Subcutaneous abdominal adipose tissue (tissue), 5 donors: ENCODE measurements at regions not wholly inside any gene's neighbourhood (a gene's known extent, or its start where the extent isn't known, plus 50 kb on each side); places are given as distances from the start of the nearest gene placed in this dataset.

Experiments
- H3K27ac ChIP-seq: one replicate; pipeline ENCODE4 v1.7.0; 2013; ENCODE audit warnings: low read depth, mild to moderate bottlenecking, inconsistent platforms, low read length, moderate library complexity
- H3K27me3 ChIP-seq, 5 donors: one replicate each; pipeline ENCODE4 v1.7.0; 2013; ENCODE audit warnings: low read length in 5 of 5, inconsistent platforms in 1 of 5; ENCODE audit not compliant: control insufficient read depth in 5 of 5, insufficient read depth in 4 of 5
- H3K36me3 ChIP-seq, 5 donors: one replicate each; pipeline ENCODE4 v1.7.0; 2013; ENCODE audit warnings: low read length in 5 of 5; ENCODE audit not compliant: control insufficient read depth in 5 of 5, insufficient read depth in 5 of 5
- H3K4me1 ChIP-seq, 5 donors: one replicate each; pipeline ENCODE4 v1.7.0; 2013; ENCODE audit warnings: low read length in 5 of 5, mild to moderate bottlenecking in 3 of 5, moderate library complexity in 1 of 5; ENCODE audit not compliant: control insufficient read depth in 5 of 5, insufficient read depth in 5 of 5
- H3K4me3 ChIP-seq, 5 donors: one replicate each; pipeline ENCODE4 v1.7.0; 2013; ENCODE audit warnings: low read length in 5 of 5, low read depth in 1 of 5
- H3K9ac ChIP-seq, 5 donors: one replicate each; pipeline ENCODE4 v1.7.0; 2013; ENCODE audit warnings: low read length in 5 of 5, mild to moderate bottlenecking in 4 of 5, moderate library complexity in 3 of 5
- H3K9me3 ChIP-seq, 5 donors: one replicate each; pipeline ENCODE4 v1.7.0; 2013; ENCODE audit warnings: low read length in 5 of 5; ENCODE audit not compliant: control insufficient read depth in 5 of 5
- donor health status: healthy.
- donor health status: healthy.
- donor health status: healthy.
- donor health status: healthy.
- donor health status: healthy.

GRCh38 chr2:238747557-238747956 lies 100.3 kb upstream of the TWIST2 start:
- no peaks in the 10 kb centered on the region for H3K36me3 ChIP-seq
- no peak overlapping the region for H3K4me3 ChIP-seq
- H3K9ac ChIP-seq: no peak overlapping the region
- H3K4me1 ChIP-seq: no peaks in the 10 kb centered on the region
- no peak overlapping the region for H3K27ac ChIP-seq
- H3K9me3 ChIP-seq: peaks cover 0 to 20% (median 8%) of the 10 kb centered on the region in 5 donors
- H3K27me3 ChIP-seq: peaks cover 0 to 13% (median 9%) of the 10 kb centered on the region in 5 donors

DNA sequence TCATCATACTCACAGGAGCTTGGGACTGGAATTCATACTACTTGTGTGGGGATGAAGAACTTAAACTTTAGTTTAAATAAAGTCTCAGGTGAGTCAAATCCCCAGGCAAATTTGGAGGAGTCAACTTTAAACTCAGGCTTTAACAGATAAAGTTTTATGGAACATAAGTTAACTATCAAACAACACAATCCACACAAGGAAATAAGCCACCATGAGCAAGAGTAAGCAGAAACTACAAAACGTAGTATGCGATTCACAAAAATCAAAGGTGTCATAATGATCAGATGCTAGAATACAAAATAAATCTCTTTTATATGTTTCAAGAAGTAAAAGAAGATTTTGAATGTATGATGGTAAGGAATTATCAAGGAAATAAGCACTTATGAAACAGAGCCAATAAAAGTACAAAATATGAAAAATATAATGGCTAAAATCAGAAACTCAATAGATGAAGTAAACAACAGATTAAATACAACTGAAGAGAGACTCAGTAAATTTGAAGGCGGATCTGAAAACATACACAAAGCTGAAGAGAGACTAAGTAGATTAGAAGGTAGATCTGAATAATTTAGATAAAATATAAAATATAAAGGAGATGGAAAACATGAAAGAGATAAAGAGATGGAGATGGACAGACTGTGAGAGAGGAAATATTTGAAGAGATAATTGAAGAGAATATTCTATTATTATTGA lies 97.5 kb upstream of the TWIST2 start:
- no peaks in the 10 kb centered on the region for H3K4me1 ChIP-seq
- H3K27me3 ChIP-seq: peaks cover 0 to 5% (median 4%) of the 10 kb centered on the region in 5 donors
- H3K9ac ChIP-seq: no peak overlapping the region
- no peaks in the 10 kb centered on the region for H3K36me3 ChIP-seq
- no peak overlapping the region for H3K27ac ChIP-seq
- H3K9me3 ChIP-seq: peaks cover 0 to 20% (median 8%) of the 10 kb centered on the region in 5 donors
- no peak overlapping the region for H3K4me3 ChIP-seq

DNA sequence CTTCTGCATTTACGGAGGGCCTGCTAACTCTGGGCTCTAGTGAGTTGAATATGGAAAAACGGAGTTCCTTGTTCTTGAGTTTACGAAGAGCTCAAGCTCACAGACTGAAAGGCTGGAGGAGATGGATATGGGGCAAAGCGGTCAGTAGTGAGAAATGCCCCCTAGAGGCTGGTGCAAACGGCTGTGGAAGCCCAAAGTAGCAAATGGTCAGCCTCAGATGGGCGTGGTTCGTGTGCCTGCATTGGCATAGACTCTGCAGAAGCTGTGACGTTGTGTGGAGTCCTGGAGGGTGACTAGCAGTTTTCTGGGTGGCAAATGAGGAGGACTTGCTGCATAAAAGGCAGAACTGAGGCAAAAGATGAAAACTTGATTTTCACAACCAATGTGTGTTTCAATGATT lies 93.6 kb upstream of the TWIST2 start:
- H3K9ac ChIP-seq: no peak overlapping the region
- H3K27ac ChIP-seq: no peak overlapping the region
- no peaks in the 10 kb centered on the region for H3K36me3 ChIP-seq
- H3K9me3 ChIP-seq: peaks cover 0 to 16% (median 8%) of the 10 kb centered on the region in 5 donors
- H3K4me1 ChIP-seq: no peaks in the 10 kb centered on the region
- H3K27me3 ChIP-seq: no peaks in the 10 kb centered on the region
- no peak overlapping the region for H3K4me3 ChIP-seq

- H3K36me3 ChIP-seq: no peaks in the 10 kb centered on the region
- H3K4me1 ChIP-seq: no peaks in the 10 kb centered on the region
- H3K27me3 ChIP-seq: peaks cover 0 to 9% (median 6%) of the 10 kb centered on the region in 5 donors
Measured at GRCh38 chr2:238761868-238762267, 86.0 kb upstream of the TWIST2 start.

DNA sequence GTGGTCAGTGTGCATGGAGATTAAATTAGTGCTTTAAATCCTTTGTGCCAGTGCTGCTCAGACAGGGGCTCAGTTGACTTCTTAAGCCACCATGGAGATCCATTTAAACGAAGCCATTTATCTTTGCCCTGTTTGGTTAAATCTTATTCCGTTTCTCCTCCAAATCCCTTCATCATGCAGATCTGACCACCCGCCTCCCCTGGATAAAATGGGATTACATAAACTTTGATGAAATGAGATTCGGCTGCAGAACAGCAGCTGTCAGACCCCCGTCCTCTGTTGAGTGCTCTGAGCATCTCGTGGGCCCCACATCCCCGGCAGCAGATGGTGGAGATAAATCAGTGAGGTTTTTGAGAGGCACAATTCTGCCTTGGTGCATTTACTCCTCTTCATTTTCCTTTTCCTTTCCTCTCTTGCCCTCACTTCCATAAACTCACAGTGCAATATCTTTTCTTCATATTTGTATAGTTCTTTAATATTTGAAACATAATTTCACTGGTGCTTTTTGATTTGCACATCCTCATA lies 84.4 kb upstream of the TWIST2 start:
- Histone ChIP-seq H3K4me3 (no peak overlapping the region), H3K36me3 (no peaks in the 10 kb centered on the region), H3K9me3 (no peaks in the 10 kb centered on the region), H3K9ac (no peak overlapping the region), H3K27me3 (peaks cover 4 to 11% (median 6%) of the 10 kb centered on the region in 5 donors), H3K4me1 (no peaks in the 10 kb centered on the region), H3K27ac (no peak overlapping the region)

More at GRCh38 chr2:238761868-238762267, 86.0 kb upstream of the TWIST2 start:
- Histone ChIP-seq H3K27ac (no peak overlapping the region), H3K9me3 (no peaks in the 10 kb centered on the region), H3K4me3 (no peak overlapping the region), H3K9ac (no peak overlapping the region)

DNA sequence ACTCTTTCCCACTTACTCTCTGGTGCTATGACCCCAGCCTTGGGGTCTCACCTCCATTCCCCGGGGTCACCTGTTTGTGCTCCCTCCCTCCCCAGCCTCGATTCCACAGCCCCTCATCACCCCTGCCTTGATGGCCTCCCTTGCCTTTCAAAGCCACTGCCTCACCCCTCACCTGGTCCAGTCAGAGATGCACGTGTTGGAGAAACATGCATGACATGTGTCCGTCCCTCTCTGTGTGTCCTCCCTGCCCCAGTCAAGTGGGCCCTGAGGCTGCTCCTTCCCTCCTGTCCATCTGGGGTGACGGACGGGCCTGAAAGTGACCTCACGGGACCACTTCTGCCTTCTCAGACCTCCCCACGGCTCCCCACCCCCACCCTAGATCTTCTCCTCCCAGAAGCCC lies 82.3 kb upstream of the TWIST2 start:
- Histone ChIP-seq H3K9me3 (no peaks in the 10 kb centered on the region), H3K4me1 (no peaks in the 10 kb centered on the region), H3K9ac (no peak overlapping the region), H3K4me3 (no peak overlapping the region), H3K36me3 (no peaks in the 10 kb centered on the region), H3K27me3 (peaks cover 4 to 11% (median 8%) of the 10 kb centered on the region in 5 donors), H3K27ac (no peak overlapping the region)

DNA sequence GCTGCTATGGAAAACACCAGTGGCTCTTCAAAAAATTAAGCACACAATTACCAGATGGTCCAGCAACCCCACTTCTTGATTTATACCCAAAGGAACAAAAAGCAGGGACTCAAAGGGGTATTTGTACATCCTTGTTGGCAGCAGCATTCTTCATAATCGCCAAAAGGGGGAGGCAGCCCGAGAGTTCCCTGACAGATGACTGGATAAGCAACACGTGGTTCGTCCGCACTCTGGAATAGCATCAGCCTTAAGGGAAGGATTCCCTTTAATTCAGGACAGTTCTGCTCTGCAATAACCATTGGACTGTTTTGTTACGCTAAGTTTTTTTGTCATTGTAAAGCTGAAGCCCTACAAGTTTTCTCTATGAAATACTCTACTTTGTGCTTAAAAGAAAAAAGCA lies 76.7 kb upstream of the TWIST2 start:
- Histone ChIP-seq H3K27ac (no peak overlapping the region), H3K9ac (no peak overlapping the region), H3K36me3 (no peaks in the 10 kb centered on the region), H3K27me3 (peaks cover 4 to 18% (median 6%) of the 10 kb centered on the region in 5 donors), H3K9me3 (peaks cover 0 to 4% (median 0%) of the 10 kb centered on the region in 5 donors), H3K4me3 (no peak overlapping the region), H3K4me1 (no peaks in the 10 kb centered on the region)

DNA sequence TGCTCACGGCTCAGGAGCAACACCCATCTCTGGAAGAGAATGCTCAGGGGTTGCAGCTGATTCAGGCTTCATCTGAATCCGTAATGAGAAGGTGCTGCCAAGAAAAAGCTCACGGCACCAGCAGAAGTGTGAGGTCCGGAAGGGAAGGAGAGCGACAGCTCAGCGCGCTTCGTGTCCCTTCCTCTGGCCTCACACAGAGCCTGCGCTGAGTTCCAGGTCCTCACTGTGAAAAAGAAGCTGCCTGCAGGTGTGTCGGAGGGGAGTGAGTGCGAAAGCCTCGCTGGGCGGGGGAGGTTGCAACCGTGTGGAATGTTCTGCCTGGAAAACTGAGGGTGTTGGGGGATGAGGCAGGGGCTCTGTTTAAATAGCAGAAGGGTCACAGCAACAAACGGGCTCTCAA lies 76.2 kb upstream of the TWIST2 start:
- Histone ChIP-seq H3K9me3 (peaks cover 0 to 4% (median 0%) of the 10 kb centered on the region in 5 donors), H3K27ac (no peak overlapping the region), H3K27me3 (peaks cover 4 to 17% (median 6%) of the 10 kb centered on the region in 5 donors), H3K9ac (no peak overlapping the region), H3K4me3 (no peak overlapping the region), H3K36me3 (no peaks in the 10 kb centered on the region), H3K4me1 (no peaks in the 10 kb centered on the region)

- no peaks in the 10 kb centered on the region for H3K36me3 ChIP-seq
- H3K9ac ChIP-seq: no peak overlapping the region
- no peak overlapping the region for H3K4me3 ChIP-seq
- peaks cover 0 to 17% (median 6%) of the 10 kb centered on the region in 5 donors for H3K27me3 ChIP-seq
- peaks cover 0 to 3% (median 0%) of the 10 kb centered on the region in 5 donors for H3K4me1 ChIP-seq
- no peak overlapping the region for H3K27ac ChIP-seq
- H3K9me3 ChIP-seq: peaks cover 0 to 8% (median 0%) of the 10 kb centered on the region in 5 donors
Measured at GRCh38 chr2:238772635-238773297, 75.1 kb upstream of the TWIST2 start.

DNA sequence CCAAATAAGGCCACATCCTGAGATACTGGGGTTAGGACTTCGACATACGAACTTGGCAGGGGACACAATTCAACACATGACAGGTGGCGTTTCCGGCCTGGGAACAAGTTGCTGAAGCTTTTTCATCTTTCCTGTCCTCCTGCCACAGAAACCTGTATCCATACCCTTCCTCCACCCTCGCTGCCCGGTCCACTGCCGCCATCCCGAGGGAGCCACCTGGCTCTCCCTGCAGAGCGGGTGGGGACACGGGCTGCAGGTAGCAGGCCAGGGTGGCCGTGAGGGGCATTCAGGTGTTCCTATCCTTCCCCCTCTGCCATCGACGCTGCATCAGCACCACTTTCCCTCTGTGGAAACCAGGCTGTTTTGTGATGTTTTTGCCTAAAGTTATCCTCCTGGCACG lies 74.4 kb upstream of the TWIST2 start:
- peaks cover 0 to 15% (median 6%) of the 10 kb centered on the region in 5 donors for H3K27me3 ChIP-seq
- no peak overlapping the region for H3K27ac ChIP-seq
- H3K4me3 ChIP-seq: no peak overlapping the region
- peaks cover 0 to 10% (median 0%) of the 10 kb centered on the region in 5 donors for H3K9me3 ChIP-seq
- no peaks in the 10 kb centered on the region for H3K36me3 ChIP-seq
- H3K9ac ChIP-seq: no peak overlapping the region
- H3K4me1 ChIP-seq: peaks cover 0 to 3% (median 0%) of the 10 kb centered on the region in 5 donors
